SU-DHL-6 (cell line): ENCODE measurements at regions not wholly inside any gene's neighbourhood (a gene's known extent, or its start where the extent isn't known, plus 50 kb on each side); places are given as distances from the start of the nearest gene placed in this dataset.

Source experiments
- EZH2phosphoT487 ChIP-seq: fragments of 200-600 bp; sonication (generic), shearing (Covaris generic); conservative IDR thresholded peaks from 2 replicates; pipeline ENCODE4 v1.6.1; 2018; ENCODE audit warnings: mild to moderate bottlenecking, antibody characterized with exemption, low read length, moderate library complexity, mixed read lengths
- TF ChIP-seq, protein P1 (sequence below): fragments of 200-600 bp; sonication (generic); IDR thresholded peaks from one replicate; pipeline ENCODE4 v1.5.1; 2017; ENCODE audit warnings: antibody characterized with exemption, mild to moderate bottlenecking, low read length, moderate library complexity; ENCODE audit not compliant: insufficient read depth, poor library complexity, severe bottlenecking

GRCh38 chr5:124919076-124919475, 172.6 kb upstream of the ZNF608 start:
- TF ChIP-seq, protein P1, sequence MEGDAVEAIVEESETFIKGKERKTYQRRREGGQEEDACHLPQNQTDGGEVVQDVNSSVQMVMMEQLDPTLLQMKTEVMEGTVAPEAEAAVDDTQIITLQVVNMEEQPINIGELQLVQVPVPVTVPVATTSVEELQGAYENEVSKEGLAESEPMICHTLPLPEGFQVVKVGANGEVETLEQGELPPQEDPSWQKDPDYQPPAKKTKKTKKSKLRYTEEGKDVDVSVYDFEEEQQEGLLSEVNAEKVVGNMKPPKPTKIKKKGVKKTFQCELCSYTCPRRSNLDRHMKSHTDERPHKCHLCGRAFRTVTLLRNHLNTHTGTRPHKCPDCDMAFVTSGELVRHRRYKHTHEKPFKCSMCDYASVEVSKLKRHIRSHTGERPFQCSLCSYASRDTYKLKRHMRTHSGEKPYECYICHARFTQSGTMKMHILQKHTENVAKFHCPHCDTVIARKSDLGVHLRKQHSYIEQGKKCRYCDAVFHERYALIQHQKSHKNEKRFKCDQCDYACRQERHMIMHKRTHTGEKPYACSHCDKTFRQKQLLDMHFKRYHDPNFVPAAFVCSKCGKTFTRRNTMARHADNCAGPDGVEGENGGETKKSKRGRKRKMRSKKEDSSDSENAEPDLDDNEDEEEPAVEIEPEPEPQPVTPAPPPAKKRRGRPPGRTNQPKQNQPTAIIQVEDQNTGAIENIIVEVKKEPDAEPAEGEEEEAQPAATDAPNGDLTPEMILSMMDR, result no peak
- no peak for TF ChIP-seq EZH2phosphoT487
